ENCODE measurements at regions not wholly inside any gene's neighbourhood (a gene's known extent, or its start where the extent isn't known, plus 50 kb on each side); places are given as distances from the start of the nearest gene placed in this dataset.

DNA sequence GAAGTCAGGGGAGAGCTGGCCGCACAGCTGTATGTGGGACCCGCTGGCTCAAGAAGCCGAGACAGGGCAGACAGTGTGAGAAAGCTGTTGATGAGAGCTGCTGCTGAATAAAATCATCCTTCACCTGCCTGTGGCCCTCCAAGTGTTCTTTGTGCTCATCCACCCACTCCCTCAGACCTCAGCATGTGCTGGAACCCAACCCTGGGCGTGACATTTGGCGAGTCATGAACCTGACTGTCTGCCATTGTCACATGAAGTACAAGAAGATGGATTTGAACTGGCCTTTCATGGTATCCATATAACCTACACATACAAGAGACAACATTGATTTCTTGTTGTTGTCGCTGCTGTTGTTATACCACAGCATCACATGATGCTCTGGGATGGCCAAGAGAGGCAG lies 139.7 kb upstream of the PLCXD3 start:
- BruUV-seq (replicated peaks), result no TSS peak
- Mint-ChIP-seq H3K4me3 (ENCODE audit: unreplicated experiment) (no peak overlapping the region), H3K27me3 (ENCODE audit: insufficient read depth, unreplicated experiment) (no peaks in the 10 kb centered on the region), H3K36me3 (ENCODE audit: insufficient read depth, unreplicated experiment) (no peaks in the 10 kb centered on the region), H3K9me3 (ENCODE audit: unreplicated experiment) (peaks cover 7% of the 10 kb centered on the region), H3K27ac (ENCODE audit: low read depth, unreplicated experiment) (no peak overlapping the region), H3K4me1 (ENCODE audit: insufficient read depth, unreplicated experiment) (no peaks in the 10 kb centered on the region)
- TF ChIP-seq, protein P1, sequence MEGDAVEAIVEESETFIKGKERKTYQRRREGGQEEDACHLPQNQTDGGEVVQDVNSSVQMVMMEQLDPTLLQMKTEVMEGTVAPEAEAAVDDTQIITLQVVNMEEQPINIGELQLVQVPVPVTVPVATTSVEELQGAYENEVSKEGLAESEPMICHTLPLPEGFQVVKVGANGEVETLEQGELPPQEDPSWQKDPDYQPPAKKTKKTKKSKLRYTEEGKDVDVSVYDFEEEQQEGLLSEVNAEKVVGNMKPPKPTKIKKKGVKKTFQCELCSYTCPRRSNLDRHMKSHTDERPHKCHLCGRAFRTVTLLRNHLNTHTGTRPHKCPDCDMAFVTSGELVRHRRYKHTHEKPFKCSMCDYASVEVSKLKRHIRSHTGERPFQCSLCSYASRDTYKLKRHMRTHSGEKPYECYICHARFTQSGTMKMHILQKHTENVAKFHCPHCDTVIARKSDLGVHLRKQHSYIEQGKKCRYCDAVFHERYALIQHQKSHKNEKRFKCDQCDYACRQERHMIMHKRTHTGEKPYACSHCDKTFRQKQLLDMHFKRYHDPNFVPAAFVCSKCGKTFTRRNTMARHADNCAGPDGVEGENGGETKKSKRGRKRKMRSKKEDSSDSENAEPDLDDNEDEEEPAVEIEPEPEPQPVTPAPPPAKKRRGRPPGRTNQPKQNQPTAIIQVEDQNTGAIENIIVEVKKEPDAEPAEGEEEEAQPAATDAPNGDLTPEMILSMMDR (IDR thresholded peaks at IDR 0.05; ENCODE audit: unreplicated experiment), result no peak
- no peak for DNase-seq (ENCODE audit: unreplicated experiment)
- ChIA-PET POLR2A (no interaction called here), CTCF (interaction anchor here (1.0 kb wide), 2 partner anchors 206 to 745 kb away, joined by 3 to 4 read pairs; no protein-coding TSS in a partner anchor)
- intact Hi-C loops (cut with micrococcal nuclease), result no loop called here

DNA sequence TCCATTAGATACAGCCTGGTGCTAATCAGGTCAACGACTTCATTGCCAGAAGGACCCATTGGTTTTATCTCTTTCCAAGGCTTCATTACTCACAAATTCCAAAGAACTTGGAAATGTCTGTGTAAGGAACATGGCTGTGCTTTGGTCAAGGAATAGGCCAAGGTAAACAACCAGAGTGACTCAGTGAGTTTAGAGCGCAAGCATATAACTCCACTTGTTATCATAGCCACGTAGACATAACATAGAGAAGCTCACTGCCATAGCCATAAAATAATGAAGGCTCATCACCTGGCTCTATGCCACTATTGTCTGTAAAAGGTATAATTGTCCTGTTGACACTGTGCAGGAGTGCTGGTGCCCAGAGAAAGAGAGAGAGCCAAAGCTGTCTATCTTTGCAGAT lies 139.3 kb upstream of the PLCXD3 start:
- CTCF ChIA-PET, result interaction anchor here (1.0 kb wide), 1 partner anchor 745 kb away, joined by 4 read pairs; no protein-coding TSS in a partner anchor
- Mint-ChIP-seq H3K27me3 (ENCODE audit: insufficient read depth, unreplicated experiment) (no peaks in the 10 kb centered on the region), H3K4me3 (ENCODE audit: unreplicated experiment) (no peak overlapping the region), H3K9me3 (ENCODE audit: unreplicated experiment) (peaks cover 7% of the 10 kb centered on the region), H3K27ac (ENCODE audit: low read depth, unreplicated experiment) (no peak overlapping the region), H3K4me1 (ENCODE audit: insufficient read depth, unreplicated experiment) (no peaks in the 10 kb centered on the region), H3K36me3 (ENCODE audit: insufficient read depth, unreplicated experiment) (no peaks in the 10 kb centered on the region)
- TF ChIP-seq, protein P1 (IDR thresholded peaks at IDR 0.05; ENCODE audit: unreplicated experiment), result no peak
- intact Hi-C loops (cut with micrococcal nuclease), result no loop called here
- DNase-seq (ENCODE audit: unreplicated experiment), result peak; percentile 33
- BruUV-seq (replicated peaks), result no TSS peak
- POLR2A ChIA-PET, result no interaction called here

DNA sequence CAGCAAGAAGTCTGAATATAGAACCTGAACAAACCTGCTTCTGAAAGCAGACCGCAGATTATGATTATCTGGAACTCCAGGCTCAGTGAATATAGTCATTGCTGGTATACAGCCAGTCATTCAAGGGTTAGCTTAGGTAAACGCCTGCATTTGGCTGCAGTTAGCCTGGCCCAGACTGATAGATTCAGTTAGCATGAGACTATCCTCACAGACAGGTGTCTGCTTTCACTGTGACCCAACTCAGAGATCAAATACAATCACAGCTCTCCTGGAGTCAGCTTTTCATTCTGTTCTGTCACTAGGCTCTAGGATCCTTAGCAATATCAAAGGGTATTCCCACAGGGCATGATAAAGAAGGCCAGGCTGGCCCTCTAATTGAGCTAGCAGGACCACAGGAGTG lies 138.6 kb upstream of the PLCXD3 start:
- POLR2A ChIA-PET, result no interaction called here
- no peak for DNase-seq (ENCODE audit: unreplicated experiment)
- no peaks in the 10 kb centered on the region for H3K4me1 Mint-ChIP-seq (ENCODE audit: insufficient read depth, unreplicated experiment)
- BruUV-seq (replicated peaks), result no TSS peak
- H3K27me3 Mint-ChIP-seq (ENCODE audit: insufficient read depth, unreplicated experiment), result no peaks in the 10 kb centered on the region
- CTCF ChIA-PET, result interaction anchor here (0.6 kb wide), 1 partner anchor 153 kb away, joined by 3 read pairs; no protein-coding TSS in a partner anchor
- H3K27ac Mint-ChIP-seq (ENCODE audit: low read depth, unreplicated experiment), result no peak overlapping the region
- intact Hi-C loops (cut with micrococcal nuclease), result no loop called here
- no peaks in the 10 kb centered on the region for H3K36me3 Mint-ChIP-seq (ENCODE audit: insufficient read depth, unreplicated experiment)
- TF ChIP-seq, protein P1 (IDR thresholded peaks at IDR 0.05; ENCODE audit: unreplicated experiment), result no peak
- peaks cover 2% of the 10 kb centered on the region for H3K9me3 Mint-ChIP-seq (ENCODE audit: unreplicated experiment)
- no peak overlapping the region for H3K4me3 Mint-ChIP-seq (ENCODE audit: unreplicated experiment)

- TF ChIP-seq, protein P1 (IDR thresholded peaks at IDR 0.05; ENCODE audit: unreplicated experiment), result no peak
- CTCF ChIA-PET, result interaction anchor here (0.5 to 5.0 kb wide), 13 partner anchors 9 to 784 kb away, joined by 3 to 43 read pairs (median 4); no protein-coding TSS in a partner anchor
- peaks cover 11% of the 10 kb centered on the region for H3K27me3 Mint-ChIP-seq (ENCODE audit: insufficient read depth, unreplicated experiment)
- H3K4me1 Mint-ChIP-seq (ENCODE audit: insufficient read depth, unreplicated experiment), result no peaks in the 10 kb centered on the region
- DNase-seq (ENCODE audit: unreplicated experiment), result peak; percentile 9
- H3K27ac Mint-ChIP-seq (ENCODE audit: low read depth, unreplicated experiment), result no peak overlapping the region
- intact Hi-C loops (cut with micrococcal nuclease), result loop anchor here (1.0 to 2.0 kb wide), 4 partner anchors 201 to 737 kb away; no protein-coding TSS in a partner anchor
- H3K4me3 Mint-ChIP-seq (ENCODE audit: unreplicated experiment), result no peak overlapping the region
- no peaks in the 10 kb centered on the region for H3K36me3 Mint-ChIP-seq (ENCODE audit: insufficient read depth, unreplicated experiment)
- POLR2A ChIA-PET, result no interaction called here
- BruUV-seq (replicated peaks), result no TSS peak
- H3K9me3 Mint-ChIP-seq (ENCODE audit: unreplicated experiment), result no peaks in the 10 kb centered on the region
Measured at GRCh38 chr5:41641621-41642020, 131.2 kb upstream of the PLCXD3 start.

Measured in MCF 10A (cell line).